ENCODE measurements at regions not wholly inside any gene's neighbourhood (a gene's known extent, or its start where the extent isn't known, plus 50 kb on each side); places are given as distances from the start of the nearest gene placed in this dataset.

DNA sequence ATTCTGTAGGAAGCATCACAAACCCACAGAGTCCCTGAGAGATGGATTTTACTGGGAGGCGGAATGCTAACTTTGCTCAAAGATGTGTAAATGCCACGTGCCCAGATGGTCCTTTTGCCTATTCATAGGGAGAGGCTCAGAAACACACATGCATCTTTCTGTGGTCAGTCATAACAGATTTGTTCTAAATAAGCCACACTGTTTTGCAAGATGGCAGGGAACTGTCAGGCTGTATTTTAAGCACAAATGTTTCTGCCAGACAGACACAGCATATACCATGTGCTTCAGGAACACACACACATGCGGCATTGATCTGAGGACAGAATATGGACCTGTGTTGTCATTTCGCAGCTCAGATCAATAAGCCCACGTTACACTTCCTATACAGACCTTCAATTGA, 312.0 kb downstream of the GPD2 start:
- TF ChIP-seq POLR2A (IDR thresholded peaks at IDR 0.05; ENCODE audit: low read depth, low read length): no peak
- no peak for TF ChIP-seq POLR2AphosphoS5 (IDR thresholded peaks at IDR 0.05; ENCODE audit: insufficient read depth, low read depth, low read length)
- TF ChIP-seq, protein P1, sequence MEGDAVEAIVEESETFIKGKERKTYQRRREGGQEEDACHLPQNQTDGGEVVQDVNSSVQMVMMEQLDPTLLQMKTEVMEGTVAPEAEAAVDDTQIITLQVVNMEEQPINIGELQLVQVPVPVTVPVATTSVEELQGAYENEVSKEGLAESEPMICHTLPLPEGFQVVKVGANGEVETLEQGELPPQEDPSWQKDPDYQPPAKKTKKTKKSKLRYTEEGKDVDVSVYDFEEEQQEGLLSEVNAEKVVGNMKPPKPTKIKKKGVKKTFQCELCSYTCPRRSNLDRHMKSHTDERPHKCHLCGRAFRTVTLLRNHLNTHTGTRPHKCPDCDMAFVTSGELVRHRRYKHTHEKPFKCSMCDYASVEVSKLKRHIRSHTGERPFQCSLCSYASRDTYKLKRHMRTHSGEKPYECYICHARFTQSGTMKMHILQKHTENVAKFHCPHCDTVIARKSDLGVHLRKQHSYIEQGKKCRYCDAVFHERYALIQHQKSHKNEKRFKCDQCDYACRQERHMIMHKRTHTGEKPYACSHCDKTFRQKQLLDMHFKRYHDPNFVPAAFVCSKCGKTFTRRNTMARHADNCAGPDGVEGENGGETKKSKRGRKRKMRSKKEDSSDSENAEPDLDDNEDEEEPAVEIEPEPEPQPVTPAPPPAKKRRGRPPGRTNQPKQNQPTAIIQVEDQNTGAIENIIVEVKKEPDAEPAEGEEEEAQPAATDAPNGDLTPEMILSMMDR (IDR thresholded peaks at IDR 0.05; ENCODE audit: extremely low read depth in 1 of 2, insufficient read depth in 1 of 2, low read depth in 1 of 2, low read length in 2 of 2): no peak
- no peak for TF ChIP-seq EZH2 (IDR thresholded peaks at IDR 0.05; ENCODE audit: borderline replicate concordance, low read depth, low read length, severe bottlenecking)
- no peak for TF ChIP-seq JUN (IDR thresholded peaks at IDR 0.05; ENCODE audit: borderline replicate concordance, insufficient read depth, insufficient read length, low read depth)

Measured in endothelial cell of umbilical vein (primary cell).